ENCODE measurements at regions not wholly inside any gene's neighbourhood (a gene's known extent, or its start where the extent isn't known, plus 50 kb on each side); places are given as distances from the start of the nearest gene placed in this dataset.

GRCh38 chr1:22283596-22283995, 140.7 kb upstream of the WNT4 start:
- no TSS peak for BruUV-seq (replicated peaks)
- no peak for DNase-seq (ENCODE audit: low spot score)
- intact Hi-C loops (cut with micrococcal nuclease; ENCODE audit: unreplicated experiment) = no loop called here
- Histone ChIP-seq H3K4me2 (ENCODE audit: low read depth, low read length) (no peak overlapping the region), H3K9me3 (ENCODE audit: low read length) (no peaks in the 10 kb centered on the region), H3K4me1 (ENCODE audit: insufficient read depth, low read length) (peaks cover 16% of the 10 kb centered on the region), H2AFZ (ENCODE audit: low read length) (no peak overlapping the region), H4K20me1 (ENCODE audit: insufficient read depth, low read length) (no peaks in the 10 kb centered on the region), H3K79me2 (ENCODE audit: insufficient read depth, low read length) (no peaks in the 10 kb centered on the region), H3K27me3 (ENCODE audit: control insufficient read depth in 1 of 2, insufficient read depth in 2 of 2, low read length in 2 of 2) (peaks cover 0 to 23% of the 10 kb centered on the region in 2 experiments; a peak in 3 of 5 replicates), H3K4me3 (replicated peaks in 1 of 3; ENCODE audit: insufficient read depth in 1 of 3, low read depth in 2 of 3, low read length in 3 of 3) (no peak overlapping the region), H3K36me3 (replicated peaks in 1 of 2; ENCODE audit: control insufficient read depth in 1 of 2, insufficient read depth in 2 of 2, low read length in 2 of 2) (no peaks in the 10 kb centered on the region), H3K27ac (ENCODE audit: extremely low read length, insufficient read depth, low read length) (no peak overlapping the region), H3K9ac (ENCODE audit: insufficient read depth, low read depth, low read length) (no peak overlapping the region)
- TF ChIP-seq, protein P1, sequence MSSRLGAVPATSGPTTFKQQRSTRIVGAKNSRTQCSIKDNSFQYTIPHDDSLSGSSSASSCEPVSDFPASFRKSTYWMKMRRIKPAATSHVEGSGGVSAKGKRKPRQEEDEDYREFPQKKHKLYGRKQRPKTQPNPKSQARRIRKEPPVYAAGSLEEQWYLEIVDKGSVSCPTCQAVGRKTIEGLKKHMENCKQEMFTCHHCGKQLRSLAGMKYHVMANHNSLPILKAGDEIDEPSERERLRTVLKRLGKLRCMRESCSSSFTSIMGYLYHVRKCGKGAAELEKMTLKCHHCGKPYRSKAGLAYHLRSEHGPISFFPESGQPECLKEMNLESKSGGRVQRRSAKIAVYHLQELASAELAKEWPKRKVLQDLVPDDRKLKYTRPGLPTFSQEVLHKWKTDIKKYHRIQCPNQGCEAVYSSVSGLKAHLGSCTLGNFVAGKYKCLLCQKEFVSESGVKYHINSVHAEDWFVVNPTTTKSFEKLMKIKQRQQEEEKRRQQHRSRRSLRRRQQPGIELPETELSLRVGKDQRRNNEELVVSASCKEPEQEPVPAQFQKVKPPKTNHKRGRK (CRISPR knock-in tag; IDR thresholded peaks at IDR 0.05) = no peak
- no peak for TF ChIP-seq HMGXB4 (CRISPR knock-in tag; IDR thresholded peaks at IDR 0.05; ENCODE audit: borderline replicate concordance in 1 of 2, low read depth in 1 of 2)
- TF ChIP-seq TEAD2 (CRISPR knock-in tag; IDR thresholded peaks at IDR 0.05) = no peak
- TF ChIP-seq NPAS2 (CRISPR knock-in tag; IDR thresholded peaks at IDR 0.05; ENCODE audit: borderline replicate concordance) = no peak
- TF ChIP-seq BRCA1 (CRISPR knock-in tag; IDR thresholded peaks at IDR 0.05) = no peak
- TF ChIP-seq ZFY (CRISPR knock-in tag; IDR thresholded peaks at IDR 0.05) = no peak
- TF ChIP-seq SMC3 (IDR thresholded peaks at IDR 0.05; ENCODE audit: low read length) = no peak
- no peak for TF ChIP-seq ZKSCAN8 (CRISPR knock-in tag; IDR thresholded peaks at IDR 0.05; ENCODE audit: borderline replicate concordance)
- no peak for TF ChIP-seq TP53 (CRISPR knock-in tag; conservative IDR thresholded peaks at IDR 0.05)
- no peak for TF ChIP-seq ARNT2 (CRISPR knock-in tag; IDR thresholded peaks at IDR 0.05; ENCODE audit: low read depth)
- no peak for TF ChIP-seq XBP1 (CRISPR knock-in tag; IDR thresholded peaks at IDR 0.05)
- no peak for TF ChIP-seq ZNF607 (CRISPR knock-in tag; IDR thresholded peaks at IDR 0.05; ENCODE audit: borderline replicate concordance)
- no peak for TF ChIP-seq WIZ (CRISPR knock-in tag; IDR thresholded peaks at IDR 0.05)
- no peak for TF ChIP-seq ZNF781 (CRISPR knock-in tag; IDR thresholded peaks at IDR 0.05; ENCODE audit: borderline replicate concordance, not compliant biosample characterization)
- no peak for TF ChIP-seq MIXL1 (CRISPR knock-in tag; IDR thresholded peaks at IDR 0.05)
- no peak for TF ChIP-seq CEBPZ (IDR thresholded peaks at IDR 0.05; ENCODE audit: low read length)
- TF ChIP-seq ZBTB3 (CRISPR knock-in tag; IDR thresholded peaks at IDR 0.05; ENCODE audit: borderline replicate concordance, low read depth) = no peak
- TF ChIP-seq, protein P2, sequence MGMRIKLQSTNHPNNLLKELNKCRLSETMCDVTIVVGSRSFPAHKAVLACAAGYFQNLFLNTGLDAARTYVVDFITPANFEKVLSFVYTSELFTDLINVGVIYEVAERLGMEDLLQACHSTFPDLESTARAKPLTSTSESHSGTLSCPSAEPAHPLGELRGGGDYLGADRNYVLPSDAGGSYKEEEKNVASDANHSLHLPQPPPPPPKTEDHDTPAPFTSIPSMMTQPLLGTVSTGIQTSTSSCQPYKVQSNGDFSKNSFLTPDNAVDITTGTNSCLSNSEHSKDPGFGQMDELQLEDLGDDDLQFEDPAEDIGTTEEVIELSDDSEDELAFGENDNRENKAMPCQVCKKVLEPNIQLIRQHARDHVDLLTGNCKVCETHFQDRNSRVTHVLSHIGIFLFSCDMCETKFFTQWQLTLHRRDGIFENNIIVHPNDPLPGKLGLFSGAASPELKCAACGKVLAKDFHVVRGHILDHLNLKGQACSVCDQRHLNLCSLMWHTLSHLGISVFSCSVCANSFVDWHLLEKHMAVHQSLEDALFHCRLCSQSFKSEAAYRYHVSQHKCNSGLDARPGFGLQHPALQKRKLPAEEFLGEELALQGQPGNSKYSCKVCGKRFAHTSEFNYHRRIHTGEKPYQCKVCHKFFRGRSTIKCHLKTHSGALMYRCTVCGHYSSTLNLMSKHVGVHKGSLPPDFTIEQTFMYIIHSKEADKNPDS (CRISPR knock-in tag; IDR thresholded peaks at IDR 0.05) = no peak
- no peak for FAIRE-seq
- POLR2A ChIA-PET = no interaction called here
- no peak for ATAC-seq
- in situ Hi-C loops (cut with HindIII; ENCODE audit: extremely low pct_ligation_motif_present, low pct_unique_long_range_greater_than_20kb) = no loop called here
- CTCF ChIA-PET (ENCODE audit: low intra/inter-chr PET ratio, low total read pairs) = no interaction called here

Measured in HepG2 (cell line).